Loucy (cell line): ENCODE measurements at regions not wholly inside any gene's neighbourhood (a gene's known extent, or its start where the extent isn't known, plus 50 kb on each side); places are given as distances from the start of the nearest gene placed in this dataset.

Experiments
- H2AFZ ChIP-seq: fragments of 200-600 bp; sonication (generic); 2 replicates; pipeline ENCODE4 v1.6.0; 2016; ENCODE audit warnings: antibody characterized with exemption, mild to moderate bottlenecking, low read length, moderate library complexity
- H3F3A ChIP-seq: fragments of 200-600 bp; 2 replicates; pipeline ENCODE4 v1.6.0; 2016; ENCODE audit warnings: antibody characterized with exemption, low read depth, mild to moderate bottlenecking
- H3K27me3 ChIP-seq: fragments of 200-600 bp; sonication (generic); 2 replicates; pipeline ENCODE4 v1.6.1; 2014; ENCODE audit warnings: low read length, mild to moderate bottlenecking; ENCODE audit not compliant: insufficient read depth, poor library complexity, severe bottlenecking
- H3K36me3 ChIP-seq: fragments of 200-600 bp; sonication (generic); 2 replicates; pipeline ENCODE4 v1.6.1; 2016; ENCODE audit warnings: low read length; ENCODE audit not compliant: insufficient read depth
- H3K4me1 ChIP-seq: fragments of 200-600 bp; sonication (generic); 2 replicates; pipeline ENCODE4 v1.5.1; 2014; ENCODE audit warnings: low read length, mild to moderate bottlenecking; ENCODE audit not compliant: insufficient read depth, poor library complexity, severe bottlenecking
- H3K4me2 ChIP-seq: fragments of 200-600 bp; sonication (generic); 2 replicates; pipeline ENCODE4 v1.6.0; 2014; ENCODE audit warnings: antibody characterized with exemption, low read length, low read depth, mild to moderate bottlenecking; ENCODE audit not compliant: poor library complexity, severe bottlenecking
- H3K4me3 ChIP-seq: fragments of 200-600 bp; sonication (generic); 2 replicates; pipeline ENCODE4 v1.5.1; 2014; ENCODE audit warnings: low read length, mild to moderate bottlenecking, mixed read lengths; ENCODE audit not compliant: poor library complexity, severe bottlenecking
- H3K79me2 ChIP-seq: fragments of 200-600 bp; sonication (generic); 2 replicates; pipeline ENCODE4 v1.6.1; 2014; ENCODE audit warnings: low read length; ENCODE audit not compliant: insufficient read depth
- H3K9ac ChIP-seq: fragments of 200-600 bp; sonication (generic); 2 replicates; pipeline ENCODE4 v1.6.0; 2014; ENCODE audit warnings: mild to moderate bottlenecking, low read depth, low read length, moderate library complexity; ENCODE audit not compliant: poor library complexity, severe bottlenecking
- H3K9me2 ChIP-seq: fragments of 200-600 bp; sonication (generic); replicated peaks from 2 replicates; pipeline ENCODE4 v1.6.1; 2016; ENCODE audit warnings: low read depth, low read length, mixed read lengths
- H3K9me3 ChIP-seq: fragments of 200-600 bp; sonication (generic); 2 replicates; pipeline ENCODE4 v1.6.1; 2014; ENCODE audit warnings: mild to moderate bottlenecking, antibody characterized with exemption, low read length, low read depth; ENCODE audit not compliant: insufficient read depth
- H4K20me1 ChIP-seq: fragments of 200-600 bp; sonication (generic); 2 replicates; pipeline ENCODE4 v1.6.0; 2014; ENCODE audit warnings: antibody characterized with exemption, low read length, mild to moderate bottlenecking; ENCODE audit not compliant: insufficient read depth, poor library complexity, severe bottlenecking
- EZH2phosphoT487 ChIP-seq: fragments of 200-600 bp; IDR thresholded peaks from 2 replicates; pipeline ENCODE4 v1.6.1; 2018; ENCODE audit warnings: antibody characterized with exemption, mild to moderate bottlenecking, moderate library complexity, borderline replicate concordance
- TF ChIP-seq, protein P1 (sequence below): fragments of 200-600 bp; sonication (generic); conservative IDR thresholded peaks from 2 replicates; pipeline ENCODE4 v1.5.1; 2014; ENCODE audit warnings: mild to moderate bottlenecking, antibody characterized with exemption, low read length

DNA sequence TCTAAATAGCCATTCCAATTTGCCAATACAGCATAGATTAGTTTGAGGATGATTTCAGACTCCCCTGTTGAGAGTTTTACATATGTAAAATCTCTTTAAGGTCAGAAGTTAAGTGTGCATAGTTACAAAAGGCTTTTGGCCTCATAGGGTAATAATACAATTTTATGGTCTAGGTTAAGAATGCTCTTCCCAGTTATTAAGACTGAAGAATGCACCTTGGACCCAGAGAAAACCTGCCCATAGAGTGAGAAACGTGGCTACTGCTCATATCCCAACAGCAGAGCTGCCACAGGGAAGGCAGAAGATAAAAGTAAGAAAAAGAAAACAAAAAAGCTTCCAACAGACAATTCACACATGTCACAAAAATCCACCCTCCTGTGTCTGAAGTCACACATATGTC, 255.9 kb downstream of the LMO4 start:
- H3K36me3 ChIP-seq: no peaks in the 10 kb centered on the region
- no peaks in the 10 kb centered on the region for H3K9me2 ChIP-seq
- H3K27me3 ChIP-seq: no peaks in the 10 kb centered on the region
- no peaks in the 10 kb centered on the region for H3K4me1 ChIP-seq
- H3F3A ChIP-seq: no peaks in the 10 kb centered on the region
- no peak overlapping the region for H3K4me2 ChIP-seq
- no peak overlapping the region for H2AFZ ChIP-seq
- TF ChIP-seq, protein P1, sequence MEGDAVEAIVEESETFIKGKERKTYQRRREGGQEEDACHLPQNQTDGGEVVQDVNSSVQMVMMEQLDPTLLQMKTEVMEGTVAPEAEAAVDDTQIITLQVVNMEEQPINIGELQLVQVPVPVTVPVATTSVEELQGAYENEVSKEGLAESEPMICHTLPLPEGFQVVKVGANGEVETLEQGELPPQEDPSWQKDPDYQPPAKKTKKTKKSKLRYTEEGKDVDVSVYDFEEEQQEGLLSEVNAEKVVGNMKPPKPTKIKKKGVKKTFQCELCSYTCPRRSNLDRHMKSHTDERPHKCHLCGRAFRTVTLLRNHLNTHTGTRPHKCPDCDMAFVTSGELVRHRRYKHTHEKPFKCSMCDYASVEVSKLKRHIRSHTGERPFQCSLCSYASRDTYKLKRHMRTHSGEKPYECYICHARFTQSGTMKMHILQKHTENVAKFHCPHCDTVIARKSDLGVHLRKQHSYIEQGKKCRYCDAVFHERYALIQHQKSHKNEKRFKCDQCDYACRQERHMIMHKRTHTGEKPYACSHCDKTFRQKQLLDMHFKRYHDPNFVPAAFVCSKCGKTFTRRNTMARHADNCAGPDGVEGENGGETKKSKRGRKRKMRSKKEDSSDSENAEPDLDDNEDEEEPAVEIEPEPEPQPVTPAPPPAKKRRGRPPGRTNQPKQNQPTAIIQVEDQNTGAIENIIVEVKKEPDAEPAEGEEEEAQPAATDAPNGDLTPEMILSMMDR: no peak
- no peak for TF ChIP-seq EZH2phosphoT487
- no peak overlapping the region for H3K9ac ChIP-seq
- H3K4me3 ChIP-seq: no peak overlapping the region
- H3K79me2 ChIP-seq: no peaks in the 10 kb centered on the region
- no peaks in the 10 kb centered on the region for H4K20me1 ChIP-seq
- no peaks in the 10 kb centered on the region for H3K9me3 ChIP-seq

GRCh38 chr1:87586501-87586900, 257.8 kb downstream of the LMO4 start:
- H3K9me3 ChIP-seq: no peaks in the 10 kb centered on the region

GRCh38 chr1:87588495-87588894, 259.8 kb downstream of the LMO4 start:
- no peaks in the 10 kb centered on the region for H3K36me3 ChIP-seq
- no peak overlapping the region for H3K9ac ChIP-seq
- no peaks in the 10 kb centered on the region for H3K27me3 ChIP-seq

More at GRCh38 chr1:87586501-87586900, 257.8 kb downstream of the LMO4 start:
- Histone ChIP-seq H3F3A (no peaks in the 10 kb centered on the region), H3K9me2 (no peaks in the 10 kb centered on the region), H3K4me1 (no peaks in the 10 kb centered on the region), H3K4me2 (no peak overlapping the region), H3K9ac (no peak overlapping the region), H3K36me3 (no peaks in the 10 kb centered on the region), H4K20me1 (no peaks in the 10 kb centered on the region), H3K27me3 (no peaks in the 10 kb centered on the region), H2AFZ (no peak overlapping the region), H3K4me3 (no peak overlapping the region), H3K79me2 (no peaks in the 10 kb centered on the region)
- no peak for TF ChIP-seq EZH2phosphoT487
- TF ChIP-seq, protein P1: no peak

More at GRCh38 chr1:87588495-87588894, 259.8 kb downstream of the LMO4 start:
- Histone ChIP-seq H3K4me2 (no peak overlapping the region), H2AFZ (no peak overlapping the region), H4K20me1 (no peaks in the 10 kb centered on the region), H3K4me3 (no peak overlapping the region), H3K9me3 (no peaks in the 10 kb centered on the region), H3K79me2 (no peaks in the 10 kb centered on the region), H3F3A (no peaks in the 10 kb centered on the region), H3K4me1 (no peaks in the 10 kb centered on the region), H3K9me2 (no peaks in the 10 kb centered on the region)
- TF ChIP-seq, protein P1: no peak
- no peak for TF ChIP-seq EZH2phosphoT487
